ENCODE measurements at regions not wholly inside any gene's neighbourhood (a gene's known extent, or its start where the extent isn't known, plus 50 kb on each side); places are given as distances from the start of the nearest gene placed in this dataset.
A peak's percentile ranks its signal among the peaks of the same experiment; 100 is the strongest.

GRCh38 chr1:38693759-38694158 lies 165.8 kb downstream of the RRAGC start:
- no peak overlapping the region for H3K27ac ChIP-seq (replicated peaks in 1 of 4)
- intact Hi-C loops (cut with DNase I), result no loop called here
- no peaks in the 10 kb centered on the region for H3K36me3 ChIP-seq
- H3K27me3 ChIP-seq, result peaks cover 0 to 4% (median 0%) of the 10 kb centered on the region in 4 donors
- no peak overlapping the region for H3K4me3 ChIP-seq
- TF ChIP-seq CTCF (IDR thresholded peaks at IDR 0.05), result no peak
- no peak for TF ChIP-seq POLR2AphosphoS5 (IDR thresholded peaks at IDR 0.05)
- TF ChIP-seq POLR2A (IDR thresholded peaks at IDR 0.05; ENCODE audit: low read depth), result no peak
- no peak for TF ChIP-seq EP300 (IDR thresholded peaks at IDR 0.05)
- H3K9me3 ChIP-seq, result peaks cover 0 to 4% (median 0%) of the 10 kb centered on the region in 4 donors
- peak; percentile 53 for DNase-seq (ENCODE audit: extremely low spot score)
- WGBS, result 70% methylated on average over 1 of the region's 1 CpG
- H3K4me1 ChIP-seq, result no peaks in the 10 kb centered on the region

GRCh38 chr1:38693031-38693430 lies 166.5 kb downstream of the RRAGC start:
- no peaks in the 10 kb centered on the region for H3K36me3 ChIP-seq
- peaks cover 0 to 9% (median 0%) of the 10 kb centered on the region in 4 donors for H3K27me3 ChIP-seq
- 81% methylated on average over 3 of the region's 3 CpGs for WGBS
- intact Hi-C loops (cut with DNase I), result no loop called here
- H3K4me1 ChIP-seq, result no peaks in the 10 kb centered on the region
- H3K9me3 ChIP-seq, result peaks cover 0 to 4% (median 0%) of the 10 kb centered on the region in 4 donors
- H3K27ac ChIP-seq (replicated peaks in 1 of 4), result no peak overlapping the region
- no peak for TF ChIP-seq POLR2AphosphoS5 (IDR thresholded peaks at IDR 0.05)
- no peak for TF ChIP-seq CTCF (IDR thresholded peaks at IDR 0.05)
- TF ChIP-seq EP300 (IDR thresholded peaks at IDR 0.05), result no peak
- TF ChIP-seq POLR2A (IDR thresholded peaks at IDR 0.05; ENCODE audit: low read depth), result no peak
- peak; percentile 66 for DNase-seq (ENCODE audit: extremely low spot score)
- no peak overlapping the region for H3K4me3 ChIP-seq

GRCh38 chr1:38690790-38691449 lies 168.7 kb downstream of the RRAGC start:
- TF ChIP-seq EP300 (IDR thresholded peaks at IDR 0.05) (no peak), POLR2AphosphoS5 (IDR thresholded peaks at IDR 0.05) (no peak), CTCF (IDR thresholded peaks at IDR 0.05) (no peak), POLR2A (IDR thresholded peaks at IDR 0.05; ENCODE audit: low read depth) (no peak)
- H3K9me3 ChIP-seq, result peaks cover 0 to 4% (median 0%) of the 10 kb centered on the region in 4 donors
- DNase-seq (ENCODE audit: extremely low spot score), result peak; percentile 70
- no peak overlapping the region for H3K27ac ChIP-seq (replicated peaks in 1 of 4)
- H3K4me3 ChIP-seq, result no peak overlapping the region
- no peaks in the 10 kb centered on the region for H3K4me1 ChIP-seq
- peaks cover 0 to 24% (median 0%) of the 10 kb centered on the region in 4 donors for H3K27me3 ChIP-seq
- no peaks in the 10 kb centered on the region for H3K36me3 ChIP-seq
- intact Hi-C loops (cut with DNase I), result no loop called here
- WGBS, result 62% methylated on average over 4 of the region's 4 CpGs

GRCh38 chr1:38686927-38687255 lies 172.7 kb downstream of the RRAGC start:
- intact Hi-C loops (cut with DNase I), result no loop called here
- H3K4me3 ChIP-seq, result no peak overlapping the region
- H3K4me1 ChIP-seq, result no peaks in the 10 kb centered on the region
- no peaks in the 10 kb centered on the region for H3K36me3 ChIP-seq
- TF ChIP-seq CTCF (IDR thresholded peaks at IDR 0.05) (no peak), POLR2A (IDR thresholded peaks at IDR 0.05; ENCODE audit: low read depth) (no peak), POLR2AphosphoS5 (IDR thresholded peaks at IDR 0.05) (no peak), EP300 (IDR thresholded peaks at IDR 0.05) (no peak)
- peaks cover 0 to 39% (median 0%) of the 10 kb centered on the region in 4 donors for H3K27me3 ChIP-seq
- 42% methylated on average over 2 of the region's 2 CpGs for WGBS
- no peak overlapping the region for H3K27ac ChIP-seq (replicated peaks in 1 of 4)
- H3K9me3 ChIP-seq, result no peaks in the 10 kb centered on the region
- peak; percentile 64 for DNase-seq (ENCODE audit: extremely low spot score)
